Upper lobe of left lung (tissue), 4 donors: ENCODE measurements at regions not wholly inside any gene's neighbourhood (a gene's known extent, or its start where the extent isn't known, plus 50 kb on each side); places are given as distances from the start of the nearest gene placed in this dataset.

ENCODE experiments used
- CTCF ChIP-seq, 6 experiments: fragments of 450-650 bp in 4 of 6; fragments of 200-600 bp in 2 of 6; sonication (generic) in 2 of 6; IDR thresholded peaks; one replicate each; pipeline ENCODE4 v1.5.1; 2016 to 2019; ENCODE audit warnings: antibody characterized with exemption in 6 of 6
- EP300 ChIP-seq, 4 donors: sonication (generic); formaldehyde crosslinking; IDR thresholded peaks; one replicate each; pipeline ENCODE4 v1.5.1; 2017; ENCODE audit warnings: antibody characterized with exemption in 4 of 4, control low read depth in 2 of 4
- POLR2A ChIP-seq, 4 donors: fragments of 450-650 bp; IDR thresholded peaks; one replicate each; pipeline ENCODE4 v1.5.1; 2016 to 2017; ENCODE audit warnings: antibody characterized with exemption in 4 of 4, mild to moderate bottlenecking in 2 of 4
- POLR2AphosphoS5 ChIP-seq, 2 donors: sonication (generic); formaldehyde crosslinking; IDR thresholded peaks; one replicate each; pipeline ENCODE4 v1.5.1; 2017; ENCODE audit warnings: antibody characterized with exemption in 2 of 2

DNA sequence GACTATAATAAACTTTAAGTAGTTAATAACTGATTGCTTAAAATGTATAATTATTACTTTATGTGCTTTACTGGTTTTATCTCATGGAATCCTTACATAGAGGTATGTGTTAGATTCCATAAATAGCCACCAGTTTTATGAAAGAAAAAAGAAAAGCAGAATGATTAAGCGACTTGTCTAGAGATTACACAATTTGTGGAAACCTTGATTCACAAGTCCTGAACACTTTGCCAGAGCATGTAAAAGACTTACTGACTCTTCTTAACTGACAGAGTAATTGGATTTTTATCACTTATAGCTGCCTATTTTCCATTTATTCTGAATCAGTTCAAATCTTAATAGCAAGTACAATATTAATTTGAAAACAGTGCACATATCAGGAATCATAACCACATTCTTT, 448.7 kb upstream of the NETO1 start:
- TF ChIP-seq CTCF (IDR thresholded peaks at IDR 0.05): no peak
- no peak for TF ChIP-seq POLR2AphosphoS5 (IDR thresholded peaks at IDR 0.05)
- TF ChIP-seq POLR2A (IDR thresholded peaks at IDR 0.05): no peak
- no peak for TF ChIP-seq EP300 (IDR thresholded peaks at IDR 0.05)
